GM21423 (cell line): ENCODE measurements at regions not wholly inside any gene's neighbourhood (a gene's known extent, or its start where the extent isn't known, plus 50 kb on each side); places are given as distances from the start of the nearest gene placed in this dataset.
"Not testable (repeated sequence)": the region's sequence is repeated elsewhere in the genome, so short reads cannot be mapped to it uniquely, and the experiment has no call there.

Source experiments
- ATAC-seq: cut with Tn5 transposase; IDR thresholded peaks from one replicate; pipeline ENCODE4 v1.9.1; 2021; ENCODE audit warnings: mild to moderate bottlenecking, moderate library complexity; ENCODE audit not compliant: unreplicated experiment

GRCh38 chr3:40745381-40746106 lies 220.8 kb downstream of the ZNF621 start:
- no peak for ATAC-seq

GRCh38 chr3:40751666-40752065 lies 226.9 kb downstream of the ZNF621 start:
- ATAC-seq, result no peak

- ATAC-seq, result no peak
These were observed 227.7 kb downstream of the ZNF621 start for GRCh38 chr3:40752492-40752891.

DNA sequence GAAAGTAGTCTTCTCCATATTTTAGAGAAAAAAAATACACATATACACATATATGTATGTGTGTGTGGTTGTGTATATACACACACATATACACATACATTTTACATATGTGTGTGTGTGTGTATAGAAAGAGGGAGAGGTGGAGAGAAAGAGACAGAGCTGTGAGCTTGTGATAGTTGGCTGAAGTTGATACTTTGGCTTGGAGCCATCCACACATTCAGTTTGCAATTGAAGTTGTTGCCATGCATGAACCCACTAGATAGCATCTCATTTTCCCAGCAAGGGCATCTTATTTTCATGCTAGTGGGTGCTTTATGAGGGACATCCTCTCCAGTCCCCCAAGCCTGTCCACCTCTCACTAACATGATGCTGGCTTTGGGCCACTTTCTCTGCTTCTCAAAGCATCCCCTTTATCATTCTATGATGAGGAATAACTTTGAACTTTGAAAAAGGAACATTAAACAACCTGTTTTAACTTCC lies 228.6 kb downstream of the ZNF621 start:
- no peak for ATAC-seq

GRCh38 chr3:40753951-40754350 lies 229.2 kb downstream of the ZNF621 start:
- ATAC-seq, result no peak

DNA sequence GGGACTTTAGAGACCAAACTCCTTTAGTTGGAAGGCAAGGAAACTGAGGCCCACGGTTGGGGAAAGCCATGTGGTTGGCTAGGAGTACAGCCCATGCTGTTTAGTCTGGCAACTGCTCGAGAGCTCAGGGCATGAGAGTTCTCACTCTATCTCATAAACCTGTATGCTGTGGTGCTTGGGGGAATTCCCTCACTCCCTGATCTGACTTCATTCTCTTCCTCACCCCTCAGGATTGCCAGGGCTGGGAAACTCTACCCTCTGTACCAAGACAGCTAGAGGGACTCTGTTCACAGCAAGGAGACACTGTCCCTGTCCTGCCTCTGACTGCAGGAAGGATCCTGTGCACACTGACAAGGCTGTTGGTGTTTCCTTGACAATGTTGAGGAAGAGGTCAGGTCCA lies 230.2 kb downstream of the ZNF621 start:
- no peak for ATAC-seq

- ATAC-seq, result no peak
These were observed 231.7 kb downstream of the ZNF621 start for GRCh38 chr3:40756500-40756899.

GRCh38 chr3:40762771-40763170 lies 238.0 kb downstream of the ZNF621 start:
- not testable (repeated sequence) for ATAC-seq

GRCh38 chr3:40763807-40764206 lies 239.0 kb downstream of the ZNF621 start:
- ATAC-seq, result no peak

GRCh38 chr3:40764747-40765146 lies 240.0 kb downstream of the ZNF621 start:
- no peak for ATAC-seq

DNA sequence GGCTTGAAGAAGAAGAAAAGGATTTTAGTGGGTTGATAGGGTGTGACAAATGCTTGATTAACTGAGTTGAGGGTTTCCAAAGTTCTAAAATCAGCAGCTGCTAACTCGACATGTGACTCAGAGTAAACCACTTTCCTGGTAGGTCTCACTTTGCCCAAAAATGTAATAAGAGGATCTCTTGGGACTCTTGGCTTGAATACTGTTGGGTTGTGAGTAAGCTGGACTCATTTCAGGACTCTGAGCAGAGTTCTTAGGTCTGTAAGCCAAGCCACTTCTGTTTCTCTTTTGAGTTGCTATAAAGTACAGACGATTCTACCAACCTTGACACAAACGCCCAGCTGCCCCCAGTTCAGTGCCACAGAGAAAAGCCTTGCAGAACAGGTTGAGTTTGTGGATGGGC lies 241.1 kb downstream of the ZNF621 start:
- peak; percentile 61 for ATAC-seq

GRCh38 chr3:40766396-40766795 lies 241.6 kb downstream of the ZNF621 start:
- peak; percentile 40 for ATAC-seq

DNA sequence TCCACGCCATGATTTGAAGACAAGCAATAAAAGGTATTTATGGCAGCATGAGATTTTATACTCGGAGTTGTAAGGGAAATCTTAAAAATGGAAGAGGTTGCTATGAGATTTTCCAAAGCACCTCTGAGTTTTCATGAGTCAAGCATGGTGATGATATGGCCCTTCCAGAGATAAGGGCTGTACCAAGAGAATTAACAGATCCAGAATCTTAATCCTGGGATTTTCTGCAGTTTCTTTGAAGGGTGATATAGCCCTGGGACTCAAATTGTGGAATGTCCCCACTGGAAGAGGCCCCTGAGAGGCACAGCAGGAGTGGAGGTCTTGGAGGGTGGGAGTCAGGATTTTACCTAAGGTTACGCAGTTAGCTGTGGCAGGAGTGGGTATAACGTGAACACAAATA lies 243.3 kb downstream of the ZNF621 start:
- no peak for ATAC-seq

GRCh38 chr3:40768536-40768935 lies 243.8 kb downstream of the ZNF621 start:
- no peak for ATAC-seq

DNA sequence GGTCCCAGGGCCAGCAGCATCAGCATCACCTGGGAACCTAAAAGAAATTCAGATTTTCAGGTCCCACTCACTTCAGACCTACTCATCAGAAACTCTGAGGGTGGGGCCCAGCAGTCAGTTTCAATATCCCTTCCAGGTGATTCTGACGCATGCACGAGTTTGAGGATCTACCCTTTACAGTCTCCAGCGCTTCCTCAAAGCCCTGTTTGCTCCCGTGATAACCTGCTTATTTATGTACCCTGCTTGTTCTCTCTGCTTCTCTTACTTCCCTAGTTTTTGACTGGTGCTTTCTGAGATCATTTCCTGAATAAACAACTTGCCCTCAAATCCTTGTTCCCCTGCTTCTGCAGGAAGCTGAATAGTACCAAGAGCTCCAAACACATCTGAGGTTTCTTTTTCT lies 245.3 kb downstream of the ZNF621 start:
- ATAC-seq, result no peak

- ATAC-seq, result no peak
These were observed 246.4 kb downstream of the ZNF621 start for GRCh38 chr3:40771112-40771511.

DNA sequence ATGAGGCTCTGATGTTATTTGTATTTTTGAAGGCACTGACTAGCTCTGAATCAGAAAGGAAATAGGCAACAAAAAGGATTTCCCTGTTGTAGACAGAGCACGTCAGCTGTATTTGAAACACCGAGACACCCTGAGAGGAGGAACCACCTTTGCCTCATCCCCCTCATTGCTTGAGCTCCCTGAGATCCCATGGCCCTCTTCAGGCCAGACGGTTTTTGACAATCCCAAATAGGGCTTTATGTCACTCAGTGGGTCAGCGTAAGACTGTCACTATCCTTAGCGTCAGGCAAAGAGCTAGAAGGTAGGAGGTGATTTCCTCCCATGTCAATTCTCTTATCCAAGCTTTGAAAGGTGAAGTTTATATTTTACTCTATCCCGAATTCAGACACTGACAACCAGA lies 254.3 kb downstream of the ZNF621 start:
- no peak for ATAC-seq

DNA sequence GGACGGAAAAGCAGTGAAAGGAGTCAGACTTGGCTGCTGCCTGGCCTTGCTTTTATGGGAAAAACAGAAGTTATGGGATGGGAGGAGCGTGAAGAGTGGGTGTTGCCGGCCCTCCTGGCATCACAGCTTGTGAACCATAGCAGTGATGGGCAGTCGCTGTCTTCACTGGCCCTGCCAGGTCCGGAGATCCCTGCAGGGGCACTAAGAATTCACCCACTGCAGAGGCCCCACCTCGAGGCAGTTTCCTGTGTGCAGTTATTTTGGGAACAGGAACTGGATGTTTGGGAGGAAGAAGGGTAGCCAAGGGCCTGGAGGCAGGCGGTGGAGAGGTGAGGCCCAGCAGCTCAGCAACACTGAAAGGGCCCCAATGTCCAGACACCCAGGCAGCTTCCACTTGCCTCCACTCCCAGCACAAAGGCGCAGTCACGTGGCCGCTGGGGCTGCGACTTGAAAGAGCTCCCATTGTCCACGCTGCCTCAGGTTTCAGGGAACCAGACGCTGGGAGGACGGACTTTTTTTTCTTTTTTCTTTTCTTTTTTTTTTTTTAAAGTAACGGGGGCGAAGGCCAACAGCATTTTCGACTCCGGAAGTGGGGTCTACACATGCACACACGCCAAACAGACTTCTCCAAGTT lies 255.6 kb downstream of the ZNF621 start:
- ATAC-seq, result no peak

- ATAC-seq, result no peak
These were observed 256.2 kb downstream of the ZNF621 start for GRCh38 chr3:40780925-40781406.

- no peak for ATAC-seq
These were observed 257.5 kb downstream of the ZNF621 start for GRCh38 chr3:40782111-40782721.

GRCh38 chr3:40790746-40791145 lies 266.0 kb downstream of the ZNF621 start:
- ATAC-seq, result no peak

DNA sequence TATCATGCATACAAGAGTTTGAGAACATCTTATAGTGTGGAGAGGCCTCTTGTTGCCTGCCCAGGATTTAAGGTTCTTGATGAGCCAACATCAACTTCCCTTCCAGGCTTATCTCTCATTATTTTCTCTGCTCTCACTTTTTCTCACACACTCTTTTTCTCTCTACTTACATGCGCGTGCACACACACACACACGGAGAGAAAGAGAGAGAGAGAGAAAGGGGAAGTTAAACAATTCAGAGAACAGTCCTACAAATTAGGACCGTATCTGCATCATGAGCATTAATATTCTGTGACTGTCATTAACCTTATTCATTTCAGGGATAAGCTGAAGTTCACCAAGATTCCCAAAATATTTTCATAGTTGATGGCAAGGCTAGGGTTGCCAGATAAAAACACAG lies 269.0 kb downstream of the ZNF621 start:
- no peak for ATAC-seq
